Adrenal gland (tissue), 5 donors: ENCODE measurements at regions not wholly inside any gene's neighbourhood (a gene's known extent, or its start where the extent isn't known, plus 50 kb on each side); places are given as distances from the start of the nearest gene placed in this dataset.

Experiments used
- CTCF ChIP-seq, 6 experiments: fragments of 450-650 bp in 4 of 6; fragments of 200-600 bp in 2 of 6; sonication (generic) in 1 of 6; IDR thresholded peaks; 1 replicate in 5 of 6; 2 replicates in 1 of 6; pipeline versions ENCODE4 v1.5.1 to v1.8.0; 2016 to 2021; ENCODE audit warnings: antibody characterized with exemption in 6 of 6, mild to moderate bottlenecking in 2 of 6, moderate library complexity in 1 of 6
- POLR2A ChIP-seq, 2 donors: fragments of 450-650 bp; IDR thresholded peaks; one replicate each; pipeline ENCODE4 v1.6.1; 2017; ENCODE audit warnings: antibody characterized with exemption in 2 of 2, mild to moderate bottlenecking in 2 of 2, moderate library complexity in 1 of 2
- donor health status: DM: no; HTN: no; CAD: no.

GRCh38 chr4:180426938-180427337 lies 1816.3 kb upstream of the TENM3 start:
- TF ChIP-seq CTCF (IDR thresholded peaks at IDR 0.05): no peak
- no peak for TF ChIP-seq POLR2A (IDR thresholded peaks at IDR 0.05)
